Left ventricle myocardium inferior (tissue), 1 donor: ENCODE measurements at regions not wholly inside any gene's neighbourhood (a gene's known extent, or its start where the extent isn't known, plus 50 kb on each side); places are given as distances from the start of the nearest gene placed in this dataset.

Experiments
- DNase-seq: peaks from one replicate; pipeline ENCODE4 v3.0.0-alpha.2; 2020
- H3K27ac ChIP-seq: fragments of 200-600 bp; replicated peaks from 2 replicates; pipeline ENCODE4 v1.8.0; 2021
- H3K27me3 ChIP-seq: fragments of 200-600 bp; 2 replicates; pipeline ENCODE4 v1.8.0; 2021; ENCODE audit warnings: low read depth
- H3K36me3 ChIP-seq: fragments of 200-600 bp; 2 replicates; pipeline ENCODE4 v1.8.0; 2021
- H3K4me1 ChIP-seq: fragments of 200-600 bp; 2 replicates; pipeline ENCODE4 v1.8.0; 2021
- H3K4me3 ChIP-seq: fragments of 200-600 bp; 2 replicates; pipeline ENCODE4 v1.8.0; 2021; ENCODE audit warnings: mild to moderate bottlenecking, moderate library complexity
- H3K9me3 ChIP-seq: fragments of 200-600 bp; replicated peaks from 2 replicates; pipeline ENCODE4 v1.8.0; 2021
- CTCF ChIP-seq: fragments of 200-600 bp; IDR thresholded peaks from 2 replicates; pipeline ENCODE4 v1.8.0; 2021; ENCODE audit warnings: antibody characterized with exemption, mild to moderate bottlenecking, borderline replicate concordance
- intact Hi-C: fragments of 100-400 bp; cut with micrococcal nuclease; formaldehyde crosslinking; loops from one replicate; pipeline ENCODE4 v1.11.0; 2022
- donor health status: DM: no; HTN: yes; CAD: no; lungs with severe emphysema.

- TF ChIP-seq CTCF = no peak
- no peaks in the 10 kb centered on the region for H3K36me3 ChIP-seq
- H3K4me1 ChIP-seq = no peaks in the 10 kb centered on the region
- intact Hi-C loops = no loop called here
- no peak overlapping the region for H3K27ac ChIP-seq
- H3K4me3 ChIP-seq = no peak overlapping the region
- DNase-seq = no peak
- peaks cover 7% of the 10 kb centered on the region for H3K9me3 ChIP-seq
- no peaks in the 10 kb centered on the region for H3K27me3 ChIP-seq
These were observed 394.2 kb downstream of the MLLT3 start for GRCh38 chr9:20228096-20228495.

DNA sequence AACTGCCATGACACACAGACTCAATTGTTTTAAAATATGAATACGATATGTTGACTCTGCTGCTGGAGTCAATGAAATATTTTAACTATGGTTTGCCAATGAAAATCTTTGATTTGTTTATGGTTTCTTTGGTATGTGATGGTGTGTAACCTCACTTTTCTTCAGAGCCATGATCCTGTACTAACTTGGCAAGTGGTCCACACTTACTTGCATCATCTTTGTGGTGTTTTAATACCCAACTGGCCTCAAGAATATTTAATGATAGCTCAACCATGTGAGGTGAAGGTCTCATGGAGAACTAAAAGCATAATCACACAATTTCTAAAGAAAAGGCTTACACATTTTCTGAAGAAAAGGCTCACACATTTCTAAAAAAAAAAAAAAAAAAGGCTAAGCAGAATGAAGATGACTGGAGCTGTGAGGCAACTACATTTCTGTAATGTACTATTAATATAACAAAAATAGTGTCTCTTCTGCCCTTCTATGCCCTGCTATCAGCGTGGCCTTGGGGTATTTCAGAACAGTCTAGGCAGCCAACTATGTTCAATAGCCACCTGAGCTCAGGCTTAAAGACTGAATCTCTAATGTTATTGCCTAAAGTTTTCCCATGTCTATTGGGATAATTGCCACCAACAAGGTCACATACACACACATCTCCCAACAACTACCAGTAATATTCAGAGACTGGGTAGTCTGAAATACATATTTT, 395.0 kb downstream of the MLLT3 start:
- DNase-seq = no peak
- peaks cover 7% of the 10 kb centered on the region for H3K9me3 ChIP-seq
- TF ChIP-seq CTCF = no peak
- H3K36me3 ChIP-seq = no peaks in the 10 kb centered on the region
- H3K4me3 ChIP-seq = no peak overlapping the region
- intact Hi-C loops = no loop called here
- no peaks in the 10 kb centered on the region for H3K27me3 ChIP-seq
- no peak overlapping the region for H3K27ac ChIP-seq
- H3K4me1 ChIP-seq = no peaks in the 10 kb centered on the region

DNA sequence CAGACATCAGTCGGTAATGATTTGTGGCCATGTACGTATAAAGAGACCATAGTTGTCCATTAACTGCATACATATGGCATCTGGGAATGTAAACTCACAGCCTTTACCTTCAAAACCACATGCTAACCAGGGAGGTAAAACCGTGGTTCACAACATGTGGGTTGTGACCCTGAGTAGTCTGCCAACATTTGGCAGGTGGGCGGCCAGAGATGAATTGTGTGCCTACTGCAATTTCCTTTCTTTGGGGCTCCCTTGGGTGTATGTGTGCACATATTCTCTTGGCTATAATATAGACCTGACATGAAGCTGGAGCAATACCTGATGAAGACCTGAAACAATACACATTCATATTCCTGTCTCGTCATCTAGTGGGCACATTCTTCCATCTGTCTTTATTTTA, 396.0 kb downstream of the MLLT3 start:
- no peak overlapping the region for H3K4me3 ChIP-seq

GRCh38 chr9:20225826-20226225, 396.5 kb downstream of the MLLT3 start:
- Histone ChIP-seq H3K27ac (no peak overlapping the region), H3K27me3 (no peaks in the 10 kb centered on the region), H3K4me1 (no peaks in the 10 kb centered on the region), H3K4me3 (no peak overlapping the region), H3K36me3 (no peaks in the 10 kb centered on the region), H3K9me3 (peaks cover 4% of the 10 kb centered on the region)
- no peak for DNase-seq
- intact Hi-C loops = no loop called here
- no peak for TF ChIP-seq CTCF

More for the DNA sequence above, 396.0 kb downstream of the MLLT3 start:
- intact Hi-C loops = no loop called here
- no peak for DNase-seq
- Histone ChIP-seq H3K36me3 (no peaks in the 10 kb centered on the region), H3K27me3 (no peaks in the 10 kb centered on the region), H3K27ac (no peak overlapping the region), H3K9me3 (peaks cover 7% of the 10 kb centered on the region), H3K4me1 (no peaks in the 10 kb centered on the region)
- no peak for TF ChIP-seq CTCF

DNA sequence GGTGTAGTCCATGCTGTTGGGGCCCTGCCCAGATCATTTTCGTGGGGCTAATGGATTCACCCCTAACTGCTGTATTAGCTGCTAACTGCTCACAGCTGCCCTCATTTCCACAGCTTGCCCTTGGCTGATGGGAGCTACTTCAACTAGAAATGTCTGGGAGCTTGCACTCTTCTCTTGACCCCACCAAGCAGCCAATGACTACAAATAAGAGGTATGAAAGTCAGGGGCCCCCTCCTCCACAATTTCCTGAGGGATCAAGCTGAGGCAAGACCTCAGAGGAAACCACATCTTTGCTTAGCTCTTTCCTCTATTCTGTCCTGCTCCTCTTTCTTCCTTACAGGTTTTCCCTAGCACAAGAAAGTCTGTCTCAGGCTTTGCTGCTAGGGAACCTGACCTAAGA, 397.5 kb downstream of the MLLT3 start:
- Histone ChIP-seq H3K9me3 (peaks cover under 1% of the 10 kb centered on the region), H3K4me3 (no peak overlapping the region), H3K27ac (no peak overlapping the region), H3K4me1 (no peaks in the 10 kb centered on the region), H3K27me3 (no peaks in the 10 kb centered on the region), H3K36me3 (no peaks in the 10 kb centered on the region)
- intact Hi-C loops = no loop called here
- TF ChIP-seq CTCF = no peak
- no peak for DNase-seq

DNA sequence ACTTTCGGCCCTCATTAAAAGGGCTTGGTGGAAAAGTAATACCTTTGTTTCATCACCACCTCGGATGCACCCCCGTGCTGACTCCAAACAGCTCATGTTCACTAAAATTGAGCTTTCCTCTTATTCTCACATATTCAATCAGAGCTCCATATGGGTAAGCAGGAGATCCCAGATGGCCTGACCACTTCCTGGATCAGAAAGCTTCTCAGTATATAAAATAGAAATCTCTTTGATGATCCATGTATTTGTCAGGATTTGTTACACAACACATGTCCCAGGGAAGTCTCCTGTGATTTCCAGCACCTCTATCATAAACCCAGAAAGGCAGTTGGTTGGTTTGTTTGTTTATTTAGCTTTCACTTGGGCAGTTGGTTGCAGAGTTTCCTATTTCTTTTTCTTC, 402.0 kb downstream of the MLLT3 start:
- no peaks in the 10 kb centered on the region for H3K9me3 ChIP-seq
- H3K27ac ChIP-seq = no peak overlapping the region
- intact Hi-C loops = no loop called here
- no peak for TF ChIP-seq CTCF
- no peaks in the 10 kb centered on the region for H3K4me1 ChIP-seq
- H3K4me3 ChIP-seq = no peak overlapping the region
- H3K36me3 ChIP-seq = no peaks in the 10 kb centered on the region
- H3K27me3 ChIP-seq = no peaks in the 10 kb centered on the region
- no peak for DNase-seq
